Common myeloid progenitor, CD34-positive (primary cell): ENCODE measurements at regions not wholly inside any gene's neighbourhood (a gene's known extent, or its start where the extent isn't known, plus 50 kb on each side); places are given as distances from the start of the nearest gene placed in this dataset.
A peak's percentile ranks its signal among the peaks of the same experiment; 100 is the strongest.

Experiments used
- CTCF ChIA-PET: fragments of 350-600 bp; sonication (Branson Sonifier 250); formaldehyde crosslinking; loops from one replicate; lab custom pipeline; 2021; ENCODE audit warnings: antibody characterized with exemption; lab: Charles Lee
- POLR2A ChIA-PET: fragments of 350-600 bp; sonication (Branson Sonifier 250); formaldehyde crosslinking; loops from one replicate; lab custom pipeline; 2021; ENCODE audit warnings: antibody characterized with exemption; lab: Charles Lee
- DNase-seq, 3 donors: peaks; one replicate each; pipeline versions ENCODE4 v3.0.0 to v3.0.0-alpha.2; 2013
- H3K27ac ChIP-seq, 2 experiments: 1 replicate in 1 of 2; 2 replicates in 1 of 2; pipeline ENCODE4 v1.7.0; 2013; ENCODE audit warnings: inconsistent platforms in 2 of 2, low read length in 2 of 2, mild to moderate bottlenecking in 2 of 2, low read depth in 1 of 2, moderate library complexity in 1 of 2; ENCODE audit not compliant: severe bottlenecking in 2 of 2, insufficient read depth in 1 of 2, poor library complexity in 1 of 2
- H3K27me3 ChIP-seq, 5 experiments: replicated peaks in 2 of 5; 1 replicate in 3 of 5; 2 replicates in 2 of 5; pipeline versions ENCODE4 v1.6.1 to v1.7.0; 2013; ENCODE audit warnings: low read length in 4 of 5, mild to moderate bottlenecking in 2 of 5, moderate library complexity in 2 of 5, inconsistent platforms in 1 of 5; ENCODE audit not compliant: insufficient read depth in 5 of 5, control insufficient read depth in 4 of 5
- H3K36me3 ChIP-seq, 4 experiments: 1 replicate in 2 of 4; 2 replicates in 2 of 4; pipeline versions ENCODE4 v1.6.1 to v1.7.0; 2013; ENCODE audit warnings: low read length in 3 of 4, control low read depth in 1 of 4, mild to moderate bottlenecking in 1 of 4; ENCODE audit not compliant: control insufficient read depth in 4 of 4, insufficient read depth in 4 of 4
- H3K4me1 ChIP-seq, 4 experiments: 1 replicate in 3 of 4; 2 replicates in 1 of 4; pipeline versions ENCODE4 v1.6.1 to v1.7.1; 2013; ENCODE audit warnings: low read length in 3 of 4, mild to moderate bottlenecking in 3 of 4, control low read depth in 1 of 4, inconsistent platforms in 1 of 4, moderate library complexity in 1 of 4; ENCODE audit not compliant: control insufficient read depth in 4 of 4, insufficient read depth in 4 of 4; ENCODE audit errors: control extremely low read depth in 1 of 4
- H3K4me3 ChIP-seq, 7 experiments: 1 replicate in 4 of 7; 2 replicates in 3 of 7; pipeline versions ENCODE4 v1.5.1 to v1.7.0; 2013; ENCODE audit warnings: mild to moderate bottlenecking in 7 of 7, low read length in 6 of 7, moderate library complexity in 6 of 7, inconsistent platforms in 2 of 7, low read depth in 2 of 7, control low read depth in 1 of 7; ENCODE audit not compliant: insufficient read depth in 4 of 7, control insufficient read depth in 1 of 7; ENCODE audit errors: extremely low read depth in 1 of 7
- H3K9me3 ChIP-seq, 5 experiments: 1 replicate in 4 of 5; 2 replicates in 1 of 5; pipeline versions ENCODE4 v1.6.1 to v1.7.1; 2013; ENCODE audit warnings: low read length in 4 of 5, mild to moderate bottlenecking in 2 of 5, inconsistent platforms in 1 of 5, low read depth in 1 of 5, moderate library complexity in 1 of 5; ENCODE audit not compliant: control insufficient read depth in 4 of 5, insufficient read depth in 2 of 5; ENCODE audit errors: control extremely low read depth in 1 of 5
- WGBS: methylation state at CpG from one replicate; pipeline ENCODE4 v1.1.5; 2013; ENCODE audit not compliant: insufficient coverage; 5-methylcytosine and 5-hydroxymethylcytosine counted together

- POLR2A ChIA-PET: no interaction called here
- 100% methylated on average over 2 of the region's 6 CpGs for WGBS
- peaks cover 0 to 50% (median 3%) of the 10 kb centered on the region in 4 experiments for H3K36me3 ChIP-seq
- CTCF ChIA-PET: interaction anchor here (0.8 to 1.1 kb wide), 3 partner anchors 8 to 21 kb away, joined by 3 to 4 read pairs (median 3); no protein-coding TSS in a partner anchor
- DNase-seq: no peak
- no peaks in the 10 kb centered on the region for H3K9me3 ChIP-seq
- no peaks in the 10 kb centered on the region for H3K27me3 ChIP-seq
- H3K4me3 ChIP-seq: no peak overlapping the region
- H3K27ac ChIP-seq: no peak overlapping the region
- H3K4me1 ChIP-seq: peaks cover 0 to 23% (median 4%) of the 10 kb centered on the region in 4 experiments
These were observed 192.2 kb upstream of the HAAO start for GRCh38 chr2:42984617-42985016.

GRCh38 chr2:42984081-42984480 is 191.7 kb upstream of the HAAO start:
- H3K4me3 ChIP-seq: no peak overlapping the region
- no peak overlapping the region for H3K27ac ChIP-seq
- 85% methylated on average over 6 of the region's 6 CpGs for WGBS
- ChIA-PET POLR2A (interaction anchor here (0.5 kb wide), 1 partner anchor 22 kb away, joined by 3 read pairs; no protein-coding TSS in a partner anchor), CTCF (interaction anchor here (0.8 to 1.0 kb wide), 2 partner anchors 21 to 37 kb away, joined by 3 read pairs; no protein-coding TSS in a partner anchor)
- H3K36me3 ChIP-seq: peaks cover 0 to 55% (median 3%) of the 10 kb centered on the region in 4 experiments
- no peaks in the 10 kb centered on the region for H3K9me3 ChIP-seq
- no peaks in the 10 kb centered on the region for H3K27me3 ChIP-seq
- no peak for DNase-seq
- H3K4me1 ChIP-seq: peaks cover 0 to 28% (median 9%) of the 10 kb centered on the region in 4 experiments

- Histone ChIP-seq H3K27me3 (no peaks in the 10 kb centered on the region), H3K36me3 (peaks cover 0 to 72% (median 3%) of the 10 kb centered on the region in 4 experiments), H3K27ac (no peak overlapping the region), H3K9me3 (no peaks in the 10 kb centered on the region), H3K4me3 (no peak overlapping the region), H3K4me1 (peaks cover 0 to 60% (median 37%) of the 10 kb centered on the region in 4 experiments)
- 98% methylated on average over 8 of the region's 9 CpGs for WGBS
- no peak for DNase-seq
- ChIA-PET POLR2A (no interaction called here), CTCF (no interaction called here)
These were observed 188.5 kb upstream of the HAAO start for GRCh38 chr2:42980764-42981416.

GRCh38 chr2:42979870-42980763 is 187.7 kb upstream of the HAAO start:
- Histone ChIP-seq H3K4me1 (peaks cover 0 to 67% (median 44%) of the 10 kb centered on the region in 4 experiments), H3K4me3 (no peak overlapping the region), H3K27ac (peak overlapping the region in 1 of 2 experiments; percentile 14), H3K9me3 (no peaks in the 10 kb centered on the region), H3K36me3 (peaks cover 0 to 67% (median 2%) of the 10 kb centered on the region in 4 experiments), H3K27me3 (no peaks in the 10 kb centered on the region)
- ChIA-PET POLR2A (interaction anchor here (6.7 kb wide), 1 partner anchor 244 kb away, joined by 75 read pairs; the partner anchor contains the start of gene ZFP36L2), CTCF (interaction anchor here (0.8 to 7.1 kb wide), 5 partner anchors 10 to 36 kb away, joined by 3 to 65 read pairs (median 3); no protein-coding TSS in a partner anchor)
- DNase-seq: no peak
- 96% methylated on average over 15 of the region's 16 CpGs for WGBS

GRCh38 chr2:42979416-42979869 is 187.1 kb upstream of the HAAO start:
- Histone ChIP-seq H3K36me3 (peaks cover 0 to 61% (median under 1%) of the 10 kb centered on the region in 4 experiments), H3K27ac (peak overlapping the region in 1 of 2 experiments; percentile 14), H3K9me3 (no peaks in the 10 kb centered on the region), H3K4me3 (no peak overlapping the region), H3K27me3 (no peaks in the 10 kb centered on the region), H3K4me1 (peaks cover 0 to 74% (median 50%) of the 10 kb centered on the region in 4 experiments)
- ChIA-PET POLR2A (interaction anchor here (6.7 kb wide), 1 partner anchor 245 kb away, joined by 75 read pairs; the partner anchor contains the start of gene ZFP36L2), CTCF (interaction anchor here (0.8 to 7.3 kb wide), 7 partner anchors 10 to 248 kb away, joined by 3 to 79 read pairs (median 4); no protein-coding TSS in a partner anchor)
- WGBS: 30% methylated on average over 3 of the region's 5 CpGs
- no peak for DNase-seq

GRCh38 chr2:42978887-42979415 is 186.6 kb upstream of the HAAO start:
- Histone ChIP-seq H3K4me3 (no peak overlapping the region), H3K9me3 (no peaks in the 10 kb centered on the region), H3K36me3 (peaks cover 0 to 62% (median under 1%) of the 10 kb centered on the region in 4 experiments), H3K4me1 (peaks cover 0 to 74% (median 55%) of the 10 kb centered on the region in 4 experiments), H3K27ac (no peak overlapping the region), H3K27me3 (no peaks in the 10 kb centered on the region)
- ChIA-PET CTCF (interaction anchor here (0.8 to 7.3 kb wide), 13 partner anchors 11 to 506 kb away, joined by 3 to 79 read pairs (median 4); no protein-coding TSS in a partner anchor), POLR2A (interaction anchor here (0.5 to 6.7 kb wide), 2 partner anchors 54 to 245 kb away, joined by 5 to 75 read pairs; partner anchors contain the start of gene ZFP36L2)
- WGBS: 81% methylated on average over 7 of the region's 7 CpGs
- DNase-seq: no peak
